ENCODE measurements at regions not wholly inside any gene's neighbourhood (a gene's known extent, or its start where the extent isn't known, plus 50 kb on each side); places are given as distances from the start of the nearest gene placed in this dataset.

- TF ChIP-seq CTCF (IDR thresholded peaks at IDR 0.05) (no peak), ZFX (IDR thresholded peaks at IDR 0.05; ENCODE audit: borderline replicate concordance) (no peak)
Observed at GRCh38 chr9:108603141-108603540, 252.6 kb downstream of the ACTL7B start.

Measured in 22Rv1 (cell line).